T-helper 1 cell treated with Interleukin-12 subunit alpha and Interleukin-12 subunit beta and Interleukin-4 antibody, amounts not matched to agents 30 μg/mL and 1 μg/mL, for 36 hours (primary cell): ENCODE measurements at regions not wholly inside any gene's neighbourhood (a gene's known extent, or its start where the extent isn't known, plus 50 kb on each side); places are given as distances from the start of the nearest gene placed in this dataset.

Experiments
- H3K27ac Mint-ChIP-seq: one replicate; pipeline ENCODE4 v1.8.0; 2021; ENCODE audit warnings: mild to moderate bottlenecking, mixed read lengths
- H3K27me3 Mint-ChIP-seq: one replicate; pipeline ENCODE4 v1.8.0; 2021; ENCODE audit warnings: low read depth, mixed read lengths
- H3K36me3 Mint-ChIP-seq: one replicate; pipeline ENCODE4 v1.8.0; 2021; ENCODE audit warnings: low read depth, mixed read lengths
- H3K4me1 Mint-ChIP-seq: one replicate; pipeline ENCODE4 v1.8.0; 2021; ENCODE audit warnings: low read depth, mixed read lengths
- H3K4me3 Mint-ChIP-seq: one replicate; pipeline ENCODE4 v1.8.0; 2021; ENCODE audit warnings: mild to moderate bottlenecking, moderate library complexity, mixed read lengths
- H3K9me3 Mint-ChIP-seq: one replicate; pipeline ENCODE4 v1.8.0; 2021; ENCODE audit warnings: mixed read lengths

GRCh38 chr10:70939441-70940003 lies 51.2 kb upstream of the PCBD1 start:
- no peaks in the 10 kb centered on the region for H3K4me1 Mint-ChIP-seq

GRCh38 chr10:70940834-70941568 lies 52.6 kb upstream of the PCBD1 start:
- H3K9me3 Mint-ChIP-seq, result no peaks in the 10 kb centered on the region
- H3K4me3 Mint-ChIP-seq, result no peak overlapping the region
- no peaks in the 10 kb centered on the region for H3K36me3 Mint-ChIP-seq
- H3K27me3 Mint-ChIP-seq, result peaks cover 3% of the 10 kb centered on the region
- H3K4me1 Mint-ChIP-seq, result no peaks in the 10 kb centered on the region
- H3K27ac Mint-ChIP-seq, result no peak overlapping the region

More at GRCh38 chr10:70939441-70940003, 51.2 kb upstream of the PCBD1 start:
- H3K27me3 Mint-ChIP-seq, result peaks cover 3% of the 10 kb centered on the region
- H3K4me3 Mint-ChIP-seq, result no peak overlapping the region
- H3K36me3 Mint-ChIP-seq, result no peaks in the 10 kb centered on the region
- no peak overlapping the region for H3K27ac Mint-ChIP-seq
- H3K9me3 Mint-ChIP-seq, result no peaks in the 10 kb centered on the region

GRCh38 chr10:70942125-70942524 lies 53.8 kb upstream of the PCBD1 start:
- Mint-ChIP-seq H3K27me3 (peaks cover 3% of the 10 kb centered on the region), H3K9me3 (no peaks in the 10 kb centered on the region), H3K4me1 (no peaks in the 10 kb centered on the region), H3K4me3 (no peak overlapping the region), H3K27ac (no peak overlapping the region), H3K36me3 (no peaks in the 10 kb centered on the region)

GRCh38 chr10:70942725-70943124 lies 54.4 kb upstream of the PCBD1 start:
- no peaks in the 10 kb centered on the region for H3K36me3 Mint-ChIP-seq
- H3K4me3 Mint-ChIP-seq, result no peak overlapping the region
- no peaks in the 10 kb centered on the region for H3K9me3 Mint-ChIP-seq
- H3K4me1 Mint-ChIP-seq, result no peaks in the 10 kb centered on the region
- H3K27me3 Mint-ChIP-seq, result peaks cover 6% of the 10 kb centered on the region
- H3K27ac Mint-ChIP-seq, result no peak overlapping the region

- Mint-ChIP-seq H3K4me3 (no peak overlapping the region), H3K27ac (no peak overlapping the region), H3K4me1 (no peaks in the 10 kb centered on the region), H3K9me3 (no peaks in the 10 kb centered on the region), H3K27me3 (peaks cover 6% of the 10 kb centered on the region), H3K36me3 (no peaks in the 10 kb centered on the region)
These were observed 54.9 kb upstream of the PCBD1 start for GRCh38 chr10:70943249-70943648.

GRCh38 chr10:70943841-70944466 lies 55.6 kb upstream of the PCBD1 start:
- no peaks in the 10 kb centered on the region for H3K4me1 Mint-ChIP-seq
- H3K27ac Mint-ChIP-seq, result no peak overlapping the region
- peaks cover 6% of the 10 kb centered on the region for H3K27me3 Mint-ChIP-seq
- no peak overlapping the region for H3K4me3 Mint-ChIP-seq
- H3K36me3 Mint-ChIP-seq, result no peaks in the 10 kb centered on the region
- H3K9me3 Mint-ChIP-seq, result no peaks in the 10 kb centered on the region

GRCh38 chr10:70950037-70950436 lies 61.7 kb upstream of the PCBD1 start:
- Mint-ChIP-seq H3K4me3 (no peak overlapping the region), H3K27me3 (peaks cover 3% of the 10 kb centered on the region), H3K4me1 (no peaks in the 10 kb centered on the region), H3K36me3 (no peaks in the 10 kb centered on the region), H3K27ac (no peak overlapping the region), H3K9me3 (no peaks in the 10 kb centered on the region)

DNA sequence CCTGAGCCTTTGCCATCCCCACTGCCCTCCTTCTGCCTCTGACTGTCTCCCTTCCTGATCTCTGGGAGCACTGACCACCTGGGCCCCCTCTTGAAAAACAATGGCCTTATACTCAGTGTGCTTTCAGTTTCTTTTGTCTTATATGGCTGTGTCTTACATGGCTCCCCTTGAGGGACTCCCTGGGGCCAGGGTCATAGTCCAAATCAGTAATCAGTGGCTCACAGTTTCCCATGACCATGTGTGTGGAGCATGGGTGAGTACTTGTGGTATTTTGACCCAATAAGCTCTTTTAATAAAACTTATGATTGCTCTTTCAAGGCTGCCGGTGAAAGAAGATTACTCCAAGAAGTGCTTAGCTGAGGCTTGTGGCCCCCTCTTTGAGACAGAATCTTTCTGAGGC lies 62.4 kb upstream of the PCBD1 start:
- no peaks in the 10 kb centered on the region for H3K36me3 Mint-ChIP-seq
- H3K27me3 Mint-ChIP-seq, result peaks cover 3% of the 10 kb centered on the region
- no peaks in the 10 kb centered on the region for H3K4me1 Mint-ChIP-seq
- no peak overlapping the region for H3K27ac Mint-ChIP-seq
- no peak overlapping the region for H3K4me3 Mint-ChIP-seq
- no peaks in the 10 kb centered on the region for H3K9me3 Mint-ChIP-seq

- Mint-ChIP-seq H3K9me3 (no peaks in the 10 kb centered on the region), H3K4me1 (no peaks in the 10 kb centered on the region), H3K36me3 (no peaks in the 10 kb centered on the region), H3K27ac (no peak overlapping the region), H3K4me3 (no peak overlapping the region), H3K27me3 (peaks cover 2% of the 10 kb centered on the region)
These were observed 64.0 kb upstream of the PCBD1 start for GRCh38 chr10:70952401-70952800.

DNA sequence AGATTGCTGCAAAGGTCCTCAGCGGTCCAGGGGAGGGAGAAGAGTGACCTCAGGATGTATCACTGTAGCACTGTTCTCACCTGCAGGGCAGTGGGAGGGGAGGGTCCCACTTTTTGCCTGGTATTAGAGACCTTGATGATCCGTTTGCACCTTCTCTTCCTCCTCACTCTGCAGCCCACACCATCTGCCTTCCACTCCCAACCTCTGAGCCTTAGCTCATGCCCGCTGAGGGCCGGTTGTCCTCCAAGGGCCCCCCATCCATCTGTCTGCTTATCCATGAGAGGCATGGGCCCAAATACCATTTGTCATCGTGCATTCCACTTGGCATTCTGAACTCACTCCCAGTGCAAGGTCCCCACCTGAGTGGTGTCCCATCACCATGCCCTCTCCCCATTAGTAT lies 64.6 kb upstream of the PCBD1 start:
- H3K4me3 Mint-ChIP-seq, result no peak overlapping the region
- H3K4me1 Mint-ChIP-seq, result no peaks in the 10 kb centered on the region
- H3K9me3 Mint-ChIP-seq, result no peaks in the 10 kb centered on the region
- H3K27ac Mint-ChIP-seq, result no peak overlapping the region
- H3K36me3 Mint-ChIP-seq, result no peaks in the 10 kb centered on the region
- H3K27me3 Mint-ChIP-seq, result no peaks in the 10 kb centered on the region

- no peaks in the 10 kb centered on the region for H3K36me3 Mint-ChIP-seq
- H3K27ac Mint-ChIP-seq, result no peak overlapping the region
- H3K9me3 Mint-ChIP-seq, result no peaks in the 10 kb centered on the region
- H3K4me1 Mint-ChIP-seq, result no peaks in the 10 kb centered on the region
- H3K27me3 Mint-ChIP-seq, result no peaks in the 10 kb centered on the region
- H3K4me3 Mint-ChIP-seq, result no peak overlapping the region
These were observed 66.2 kb upstream of the PCBD1 start for GRCh38 chr10:70954381-70955176.

DNA sequence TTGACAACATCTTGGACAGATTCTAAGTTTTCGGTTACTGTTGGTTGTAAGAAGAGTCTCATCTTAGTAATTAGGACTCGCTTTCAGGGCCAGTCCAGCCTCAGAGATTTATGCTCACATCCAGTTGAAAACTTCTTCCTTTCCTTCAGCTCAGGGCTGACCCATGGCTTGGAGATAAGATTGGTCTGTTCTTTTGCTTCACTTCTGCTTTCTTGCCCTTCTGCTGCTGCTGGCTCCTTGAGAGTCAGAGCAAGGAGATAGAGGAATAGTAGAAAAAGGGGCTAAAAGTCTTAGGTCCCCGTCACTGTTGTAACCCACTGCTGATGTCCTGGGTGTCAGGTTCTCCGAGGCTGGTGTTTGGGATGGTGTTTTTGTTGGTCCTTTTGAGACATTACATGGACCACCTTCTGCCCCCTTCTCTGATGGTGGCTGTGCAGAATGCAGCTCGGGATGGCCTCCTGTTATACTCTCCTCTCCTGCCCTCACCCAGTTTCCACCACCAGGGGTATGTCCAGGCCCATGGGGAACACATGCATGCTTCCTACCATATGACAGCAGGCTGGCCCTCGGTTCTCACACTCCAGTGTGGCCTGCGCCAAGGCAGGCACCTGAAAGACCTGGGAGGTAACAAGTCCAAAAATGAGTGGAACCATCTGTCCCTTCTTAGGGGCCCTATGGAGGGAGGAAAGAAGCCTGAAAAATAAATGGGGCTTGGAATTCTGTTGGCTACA lies 67.8 kb upstream of the PCBD1 start:
- Mint-ChIP-seq H3K9me3 (no peaks in the 10 kb centered on the region), H3K4me3 (no peak overlapping the region), H3K36me3 (no peaks in the 10 kb centered on the region), H3K27me3 (no peaks in the 10 kb centered on the region), H3K27ac (no peak overlapping the region), H3K4me1 (no peaks in the 10 kb centered on the region)

DNA sequence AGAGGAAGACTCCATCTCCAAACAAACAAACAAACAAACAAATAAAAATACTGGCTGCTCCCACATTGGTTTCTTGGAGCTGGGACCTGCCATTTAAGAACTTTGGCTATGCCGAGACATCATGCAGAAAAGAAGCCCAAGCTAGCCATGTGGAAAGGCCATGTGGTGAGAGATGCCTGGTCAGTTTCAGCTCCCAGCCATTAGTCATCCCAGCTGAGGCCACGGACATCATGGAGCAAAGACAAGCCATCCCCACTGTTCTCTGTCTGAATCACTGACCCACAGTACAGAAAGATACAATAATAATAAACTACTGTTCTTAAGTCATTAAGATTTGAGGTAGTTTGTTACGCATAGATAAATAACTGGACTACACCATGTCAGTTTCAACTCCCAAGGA lies 70.0 kb upstream of the PCBD1 start:
- no peak overlapping the region for H3K27ac Mint-ChIP-seq
- H3K36me3 Mint-ChIP-seq, result no peaks in the 10 kb centered on the region
- no peaks in the 10 kb centered on the region for H3K4me1 Mint-ChIP-seq
- H3K27me3 Mint-ChIP-seq, result no peaks in the 10 kb centered on the region
- H3K9me3 Mint-ChIP-seq, result no peaks in the 10 kb centered on the region
- H3K4me3 Mint-ChIP-seq, result no peak overlapping the region

- Mint-ChIP-seq H3K27ac (no peak overlapping the region), H3K36me3 (no peaks in the 10 kb centered on the region), H3K4me1 (no peaks in the 10 kb centered on the region), H3K27me3 (no peaks in the 10 kb centered on the region), H3K9me3 (no peaks in the 10 kb centered on the region), H3K4me3 (no peak overlapping the region)
These were observed 72.0 kb upstream of the PCBD1 start for GRCh38 chr10:70960316-70960715.
